A673 (cell line): ENCODE measurements at regions not wholly inside any gene's neighbourhood (a gene's known extent, or its start where the extent isn't known, plus 50 kb on each side); places are given as distances from the start of the nearest gene placed in this dataset.

Experiments
- BruUV-seq: library from RNA; stranded (reverse); fragments of 400-500 nt; replicated peaks from 2 replicates; lab custom pipeline; 2021; lab: Mats Ljungman, UMichigan
- CTCF ChIA-PET: fragments of 300-600 bp; sonication (Branson Sonifier 250); formaldehyde crosslinking; loops from one replicate; lab custom pipeline; 2022; ENCODE audit warnings: antibody characterized with exemption; lab: Charles Lee
- POLR2A ChIA-PET: fragments of 300-600 bp; sonication (Branson Sonifier 250); formaldehyde crosslinking; loops from one replicate; lab custom pipeline; 2022; ENCODE audit warnings: antibody characterized with exemption; ENCODE audit not compliant: low non-redundant PET; lab: Charles Lee
- DNase-seq: peaks from one replicate; pipeline ENCODE4 v3.0.0-alpha.2; 2015; ENCODE audit warnings: low spot score
- H3K27ac ChIP-seq: fragments of 200-600 bp; sonication (generic); 2 replicates; pipeline ENCODE4 v1.5.1; 2016; ENCODE audit warnings: mixed run types, low read depth, mild to moderate bottlenecking, mixed read lengths, antibody characterized with exemption, low read length; ENCODE audit not compliant: poor library complexity, severe bottlenecking
- H3K27me3 ChIP-seq: fragments of 200-600 bp; sonication (generic); replicated peaks from 2 replicates; pipeline ENCODE4 v1.6.1; 2017; ENCODE audit warnings: mixed run types, low read depth, mild to moderate bottlenecking, mixed read lengths, antibody characterized with exemption, low read length; ENCODE audit not compliant: insufficient read depth, poor library complexity
- H3K36me3 ChIP-seq: fragments of 200-600 bp; sonication (generic); 2 replicates; pipeline ENCODE4 v1.6.1; 2016; ENCODE audit warnings: mixed run types, mild to moderate bottlenecking, mixed read lengths, antibody characterized with exemption, low read length; ENCODE audit not compliant: insufficient read depth, poor library complexity, severe bottlenecking
- H3K4me1 ChIP-seq: fragments of 200-600 bp; sonication (generic); 2 replicates; pipeline ENCODE4 v1.6.1; 2017; ENCODE audit warnings: mixed run types, mild to moderate bottlenecking, mixed read lengths, antibody characterized with exemption, low read length; ENCODE audit not compliant: insufficient read depth, poor library complexity, severe bottlenecking
- H3K4me3 ChIP-seq: fragments of 200-600 bp; sonication (generic); 2 replicates; pipeline ENCODE4 v1.5.1; 2016; ENCODE audit warnings: low read depth, mixed run types, mild to moderate bottlenecking, mixed read lengths, low read length; ENCODE audit not compliant: poor library complexity, severe bottlenecking
- H3K9me3 ChIP-seq: fragments of 200-600 bp; sonication (generic); 2 replicates; pipeline ENCODE4 v1.6.1; 2016; ENCODE audit warnings: mixed run types, low read depth, mild to moderate bottlenecking, mixed read lengths, antibody characterized with exemption, low read length; ENCODE audit not compliant: poor library complexity, severe bottlenecking
- CTCF ChIP-seq: fragments of 300-800, 200-600 bp; sonication (generic); conservative IDR thresholded peaks from 2 replicates; pipeline ENCODE4 v1.5.1; 2017; ENCODE audit warnings: low read depth, mild to moderate bottlenecking, antibody characterized with exemption, low read length, moderate library complexity, mixed read lengths
- EZH2 ChIP-seq: fragments of 200-600 bp; sonication (generic); IDR thresholded peaks from 2 replicates; pipeline ENCODE4 v1.6.1; 2017; ENCODE audit warnings: borderline replicate concordance, low read depth, mild to moderate bottlenecking, mixed read lengths, antibody characterized with exemption, low read length; ENCODE audit not compliant: poor library complexity, severe bottlenecking
- intact Hi-C: fragments of 100-400 bp; cut with micrococcal nuclease; formaldehyde crosslinking; loops from one replicate; pipeline ENCODE4 v1.10.0; 2022; ENCODE audit not compliant: unreplicated experiment

- H3K9me3 ChIP-seq, result no peaks in the 10 kb centered on the region
- CTCF ChIA-PET, result no interaction called here
- TF ChIP-seq EZH2 (no peak), CTCF (no peak)
- no peaks in the 10 kb centered on the region for H3K4me1 ChIP-seq
- no peak overlapping the region for H3K4me3 ChIP-seq
- no peaks in the 10 kb centered on the region for H3K36me3 ChIP-seq
- DNase-seq, result no peak
- POLR2A ChIA-PET, result interaction anchor here (0.5 kb wide), 1 partner anchor 203 kb away, joined by 12 read pairs; no protein-coding TSS in a partner anchor
- H3K27me3 ChIP-seq, result peaks cover 9% of the 10 kb centered on the region
- H3K27ac ChIP-seq, result no peak overlapping the region
- no TSS peak for BruUV-seq
- intact Hi-C loops, result no loop called here
Observed at GRCh38 chr1:181202986-181203555, 114.6 kb downstream of the IER5 start.

GRCh38 chr1:181204530-181204929, 116.0 kb downstream of the IER5 start:
- Histone ChIP-seq H3K27me3 (peaks cover 9% of the 10 kb centered on the region), H3K4me3 (no peak overlapping the region), H3K36me3 (no peaks in the 10 kb centered on the region), H3K27ac (no peak overlapping the region), H3K4me1 (no peaks in the 10 kb centered on the region), H3K9me3 (no peaks in the 10 kb centered on the region)
- no peak for DNase-seq
- no TSS peak for BruUV-seq
- intact Hi-C loops, result no loop called here
- CTCF ChIA-PET, result no interaction called here
- TF ChIP-seq CTCF (no peak), EZH2 (no peak)
- POLR2A ChIA-PET, result no interaction called here

GRCh38 chr1:181205901-181206300, 117.4 kb downstream of the IER5 start:
- no peak for TF ChIP-seq CTCF
- no peak for TF ChIP-seq EZH2
- no peak overlapping the region for H3K27ac ChIP-seq
- no TSS peak for BruUV-seq
- intact Hi-C loops, result no loop called here
- peaks cover 14% of the 10 kb centered on the region for H3K27me3 ChIP-seq
- no peak overlapping the region for H3K4me3 ChIP-seq
- no peaks in the 10 kb centered on the region for H3K36me3 ChIP-seq
- H3K9me3 ChIP-seq, result no peaks in the 10 kb centered on the region
- ChIA-PET CTCF (no interaction called here), POLR2A (no interaction called here)
- DNase-seq, result no peak
- H3K4me1 ChIP-seq, result no peaks in the 10 kb centered on the region
